D341Med (cell line): ENCODE measurements at regions not wholly inside any gene's neighbourhood (a gene's known extent, or its start where the extent isn't known, plus 50 kb on each side); places are given as distances from the start of the nearest gene placed in this dataset.

ENCODE experiments used
- DNase-seq: peaks from one replicate; pipeline ENCODE4 v3.0.0; 2012; ENCODE audit warnings: low spot score

GRCh38 chr5:143870362-143870761 is 58.4 kb downstream of the HMHB1 start:
- DNase-seq = no peak

DNA sequence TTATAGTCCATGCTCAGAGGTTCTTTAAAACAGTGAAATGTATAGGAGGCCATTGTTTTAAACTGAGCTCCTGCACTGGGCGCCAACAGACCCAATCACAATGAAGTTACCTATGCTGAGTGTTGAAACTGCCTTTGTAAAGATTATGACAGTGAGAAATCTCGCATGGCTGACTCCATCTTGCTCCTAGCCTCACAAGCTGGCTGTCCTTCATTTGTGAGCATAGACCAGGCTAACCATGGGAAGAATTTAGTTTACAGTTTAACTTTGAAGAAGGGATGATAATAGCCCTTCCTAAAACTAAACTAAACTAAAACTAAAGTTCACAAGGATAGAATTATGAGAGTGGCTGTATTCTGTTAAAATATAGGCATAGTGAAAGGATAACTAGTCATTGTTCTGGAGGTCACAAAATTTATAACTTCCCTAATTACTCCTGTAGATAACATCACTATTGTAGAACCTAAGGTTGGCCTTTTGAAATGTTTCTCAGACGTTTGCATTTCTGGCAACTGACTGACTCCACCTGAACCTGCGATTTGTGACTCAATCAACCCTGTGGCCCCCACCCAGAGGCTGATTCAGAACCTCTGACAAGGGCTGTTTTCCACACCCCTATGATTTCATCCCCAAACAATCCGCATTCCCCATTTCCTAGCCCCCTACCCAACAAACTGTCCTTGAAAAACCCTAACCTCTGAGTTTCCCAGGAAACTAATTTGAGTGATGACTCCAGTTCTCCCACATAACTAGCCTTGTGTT is 59.1 kb downstream of the HMHB1 start:
- no peak for DNase-seq

DNA sequence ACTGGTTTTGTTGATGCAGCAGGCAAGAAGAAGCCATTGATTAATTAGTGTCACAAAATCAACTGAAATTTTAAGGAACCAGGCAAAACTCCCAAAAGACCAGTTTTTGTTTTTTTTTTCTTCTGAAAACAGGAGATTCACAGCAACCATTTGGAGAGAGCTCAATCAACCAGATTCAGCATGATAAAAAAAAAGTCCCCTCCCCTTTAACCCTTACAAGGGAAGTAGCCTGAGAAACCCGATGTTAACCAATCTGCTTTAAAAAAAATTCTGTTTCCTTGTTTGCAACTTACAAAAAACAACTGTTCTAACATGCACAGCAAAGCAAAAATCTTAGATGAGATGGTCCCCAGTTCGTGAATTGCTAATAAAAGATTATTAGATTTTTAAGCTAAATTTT is 59.7 kb downstream of the HMHB1 start:
- no peak for DNase-seq

DNA sequence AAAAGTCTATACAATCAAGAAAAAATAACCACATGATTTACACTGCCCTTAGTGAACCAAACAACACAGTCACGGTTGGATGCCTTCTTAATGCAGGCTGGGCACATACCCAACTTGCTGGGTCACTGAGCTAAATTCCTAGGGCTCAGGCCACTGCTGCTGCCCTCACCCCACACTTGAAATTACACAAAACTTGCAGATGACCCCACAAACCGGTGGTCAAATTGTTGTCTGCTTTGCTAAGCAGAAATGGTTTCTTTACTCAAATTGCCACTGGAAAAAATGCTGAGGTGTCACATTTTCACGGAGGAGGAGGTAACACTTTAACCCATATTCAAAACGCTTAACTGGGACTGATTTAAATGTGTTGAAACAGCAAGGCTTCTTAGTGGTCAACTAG is 62.4 kb downstream of the HMHB1 start:
- DNase-seq = no peak

DNA sequence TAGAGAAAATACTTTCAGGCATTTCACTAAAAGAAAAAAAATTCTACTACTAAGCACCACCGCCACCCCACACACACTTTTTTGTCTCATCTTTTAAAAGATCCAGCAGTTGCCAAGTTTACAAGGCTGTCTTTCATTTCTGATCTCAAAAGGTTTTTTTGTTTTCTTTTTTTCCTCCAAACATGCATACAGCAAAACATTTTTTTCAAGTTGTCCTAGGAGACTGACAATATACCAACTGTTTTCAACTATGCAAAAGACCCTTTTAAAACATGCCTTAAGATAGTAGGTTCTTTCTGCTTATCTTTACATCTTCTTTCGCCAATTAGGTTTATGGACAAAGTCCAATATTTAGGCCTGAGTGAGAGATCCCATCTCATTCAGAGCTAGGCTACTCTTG is 65.2 kb downstream of the HMHB1 start:
- no peak for DNase-seq

- DNase-seq = no peak
These were observed 66.5 kb downstream of the HMHB1 start for GRCh38 chr5:143878430-143878829.

DNA sequence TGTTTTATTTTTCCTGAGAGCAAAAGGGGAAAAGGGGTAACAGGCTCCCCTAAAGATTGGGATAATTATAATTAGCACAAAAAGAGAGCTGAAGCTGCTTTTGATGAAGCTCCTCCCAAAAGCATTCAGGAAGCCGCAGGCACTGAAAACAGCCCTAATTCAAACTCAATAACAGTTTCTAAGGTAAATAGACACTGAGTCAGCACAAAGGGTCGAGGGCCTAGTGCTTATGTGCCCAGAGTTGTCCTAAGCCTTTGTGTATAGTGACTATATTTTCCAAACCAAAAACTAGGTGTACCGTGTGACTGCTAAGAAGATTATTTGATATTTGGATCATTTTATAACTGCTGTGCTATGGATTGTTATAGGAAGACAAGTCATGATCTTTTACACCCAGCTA is 67.7 kb downstream of the HMHB1 start:
- DNase-seq = no peak

GRCh38 chr5:143880178-143880577 is 68.2 kb downstream of the HMHB1 start:
- no peak for DNase-seq

DNA sequence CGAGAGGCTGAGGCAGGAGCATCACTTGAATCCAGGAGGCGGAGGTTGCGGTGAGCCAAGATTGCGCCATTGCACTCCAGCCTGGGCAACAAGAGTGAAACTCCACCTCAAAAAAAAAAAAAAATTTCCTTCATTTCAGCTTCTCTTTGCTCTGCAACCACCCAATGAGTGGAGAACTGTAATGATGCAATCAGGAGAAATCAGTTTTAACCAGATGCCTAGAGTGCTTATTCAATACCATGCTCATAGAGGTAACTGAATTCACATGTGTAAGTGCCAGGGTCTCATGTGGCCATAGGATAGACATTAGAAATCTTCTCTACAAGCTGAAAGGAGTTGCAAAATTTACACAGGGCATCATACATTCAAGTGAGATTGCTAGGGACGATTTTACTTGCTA is 70.6 kb downstream of the HMHB1 start:
- no peak for DNase-seq

GRCh38 chr5:143886096-143886495 is 74.1 kb downstream of the HMHB1 start:
- DNase-seq = no peak

- no peak for DNase-seq
These were observed 75.0 kb downstream of the HMHB1 start for GRCh38 chr5:143886651-143887638.

GRCh38 chr5:143887903-143888665 is 76.1 kb downstream of the HMHB1 start:
- DNase-seq = no peak

GRCh38 chr5:143888912-143889311 is 77.0 kb downstream of the HMHB1 start:
- DNase-seq = no peak

DNA sequence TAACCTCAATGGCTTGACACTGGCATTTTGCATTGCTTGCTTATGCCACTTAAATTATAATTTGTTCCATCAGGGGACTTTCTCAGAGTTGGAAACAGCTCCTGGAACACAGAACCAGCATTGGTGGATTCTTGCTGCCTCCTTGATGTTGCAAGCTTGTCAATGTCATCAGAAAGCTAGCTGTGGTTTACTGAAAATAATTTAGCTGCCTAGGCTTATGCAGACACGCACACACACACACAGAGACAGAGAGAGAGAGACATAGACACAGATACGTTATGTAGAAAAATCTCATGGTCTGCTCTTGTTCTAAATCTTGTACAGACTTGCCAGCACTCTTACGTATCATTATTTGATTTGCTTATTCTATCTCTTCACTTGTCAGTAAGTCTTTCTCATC is 78.0 kb downstream of the HMHB1 start:
- no peak for DNase-seq

- DNase-seq = peak; percentile 33
These were observed 78.5 kb downstream of the HMHB1 start for GRCh38 chr5:143890487-143890886.

GRCh38 chr5:143892271-143892670 is 80.3 kb downstream of the HMHB1 start:
- DNase-seq = no peak

GRCh38 chr5:143892908-143893307 is 80.9 kb downstream of the HMHB1 start:
- DNase-seq = no peak

- no peak for DNase-seq
These were observed 81.7 kb downstream of the HMHB1 start for GRCh38 chr5:143893638-143894037.

DNA sequence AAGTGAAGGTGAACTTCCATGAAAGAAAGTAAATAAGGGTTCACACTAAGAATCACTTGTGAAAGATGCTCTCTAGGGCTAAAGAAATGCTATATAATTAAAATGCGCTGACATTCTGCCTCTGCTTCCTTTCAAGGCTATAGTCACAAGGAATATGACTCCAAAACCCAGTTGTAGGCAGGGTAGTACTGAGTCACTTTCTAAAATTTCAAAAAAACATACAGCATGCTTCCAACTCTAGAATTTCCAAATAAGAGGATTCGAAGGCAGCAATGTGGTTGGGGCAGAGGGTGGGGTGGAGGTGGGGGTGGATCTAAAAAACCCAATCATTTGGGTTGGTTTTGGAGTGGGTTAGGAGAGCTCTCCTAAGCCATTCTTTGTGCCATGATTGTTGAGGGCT is 84.6 kb downstream of the HMHB1 start:
- DNase-seq = no peak

DNA sequence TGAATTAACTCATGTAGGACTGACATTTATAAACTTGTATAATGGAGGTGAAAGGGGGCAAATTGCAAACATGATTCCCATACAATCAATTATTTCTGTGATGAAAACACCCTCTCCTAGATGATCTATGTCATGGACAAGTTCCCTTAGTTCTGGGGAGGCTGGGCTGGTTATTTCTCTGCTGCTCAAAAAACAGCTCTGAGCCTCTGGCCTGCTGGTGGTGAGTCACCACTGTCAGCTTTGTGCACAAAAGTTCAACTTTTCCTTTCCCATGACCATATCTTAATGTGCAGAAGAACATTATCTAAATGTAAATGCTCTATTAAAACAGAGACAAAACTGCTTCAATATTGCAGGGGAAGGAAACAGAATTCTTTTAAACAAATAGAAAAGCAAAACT is 85.0 kb downstream of the HMHB1 start:
- DNase-seq = no peak

DNA sequence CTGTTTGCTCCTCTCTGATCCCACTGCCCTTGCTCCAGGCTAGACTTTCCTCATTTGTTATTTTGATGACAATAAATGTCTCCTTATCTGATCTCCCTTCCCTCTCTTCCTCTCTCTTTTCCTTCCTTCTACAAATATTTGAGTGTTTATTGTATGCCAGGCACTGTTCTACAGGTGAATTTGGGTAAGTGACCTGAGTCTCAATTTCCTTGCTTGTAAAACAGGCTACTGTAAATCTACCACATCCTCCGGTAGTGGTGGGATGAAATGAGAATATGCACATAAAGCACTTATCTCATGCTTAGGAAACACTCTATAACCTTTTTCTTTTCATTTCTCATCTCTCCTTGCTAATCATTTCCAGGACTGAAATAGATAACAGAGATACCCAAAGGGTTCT is 86.4 kb downstream of the HMHB1 start:
- DNase-seq = no peak

DNA sequence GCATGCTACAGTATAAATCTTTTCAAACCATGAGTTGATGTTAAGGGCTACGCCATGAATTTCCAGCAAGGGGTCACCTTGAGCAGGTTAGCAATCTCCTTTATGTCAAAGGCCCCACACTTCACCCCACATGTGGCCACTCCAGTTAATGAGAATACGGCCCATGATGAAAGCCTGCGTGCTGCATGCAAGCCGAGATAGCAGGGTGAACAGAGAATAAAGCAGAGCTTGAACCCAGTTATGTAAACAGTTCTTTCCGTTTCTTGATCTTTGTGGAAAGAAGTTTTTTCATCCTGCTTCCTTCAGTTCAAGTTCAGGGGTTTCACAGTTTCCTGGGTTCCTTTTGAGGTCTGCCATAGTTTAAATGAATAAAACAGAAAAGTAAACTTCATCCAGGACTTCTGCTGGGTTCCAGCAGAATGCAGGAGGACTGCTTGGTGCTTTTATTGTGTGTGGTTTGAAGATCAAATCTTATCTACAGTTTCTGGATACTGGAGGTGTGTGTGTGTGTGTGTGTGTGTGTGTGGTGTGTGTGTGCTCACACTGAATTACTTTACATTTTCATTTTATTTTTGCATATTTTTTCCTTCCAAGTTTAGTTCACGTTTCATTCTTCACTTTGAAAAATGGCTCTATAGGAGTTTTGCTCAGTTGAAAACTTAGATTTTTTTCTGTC is 87.1 kb downstream of the HMHB1 start:
- no peak for DNase-seq
